HFFc6 (cell line): ENCODE measurements at regions not wholly inside any gene's neighbourhood (a gene's known extent, or its start where the extent isn't known, plus 50 kb on each side); places are given as distances from the start of the nearest gene placed in this dataset.
"Not testable (repeated sequence)": the region's sequence is repeated elsewhere in the genome, so short reads cannot be mapped to it uniquely, and the experiment has no call there.

ENCODE experiments used
- DNase-seq: peaks from one replicate; pipeline ENCODE4 v3.0.0-alpha.2; 2018
- H3K27ac Mint-ChIP-seq: 2 replicates; pipeline ENCODE4 v1.8.0; 2020; ENCODE audit warnings: mild to moderate bottlenecking, mixed read lengths
- H3K27me3 Mint-ChIP-seq: 2 replicates; pipeline ENCODE4 v1.8.0; 2021; ENCODE audit warnings: mild to moderate bottlenecking, moderate library complexity, mixed read lengths; ENCODE audit not compliant: insufficient read depth
- H3K36me3 Mint-ChIP-seq: 2 replicates; pipeline ENCODE4 v1.8.0; 2021; ENCODE audit warnings: low read depth, mixed read lengths
- H3K4me1 Mint-ChIP-seq: 2 replicates; pipeline ENCODE4 v1.8.0; 2020; ENCODE audit warnings: low read depth, mixed read lengths
- H3K4me3 Mint-ChIP-seq: 2 replicates; pipeline ENCODE4 v1.8.0; 2020; ENCODE audit warnings: mild to moderate bottlenecking, moderate library complexity, mixed read lengths
- H3K9me3 Mint-ChIP-seq: 2 replicates; pipeline ENCODE4 v1.8.0; 2020; ENCODE audit warnings: mild to moderate bottlenecking, mixed read lengths
- TF ChIP-seq, protein P1 (sequence below): fragments of 200-600 bp; sonication (generic); IDR thresholded peaks from 2 replicates; pipeline ENCODE4 v1.5.0; 2021; ENCODE audit warnings: antibody characterized with exemption, mild to moderate bottlenecking

DNA sequence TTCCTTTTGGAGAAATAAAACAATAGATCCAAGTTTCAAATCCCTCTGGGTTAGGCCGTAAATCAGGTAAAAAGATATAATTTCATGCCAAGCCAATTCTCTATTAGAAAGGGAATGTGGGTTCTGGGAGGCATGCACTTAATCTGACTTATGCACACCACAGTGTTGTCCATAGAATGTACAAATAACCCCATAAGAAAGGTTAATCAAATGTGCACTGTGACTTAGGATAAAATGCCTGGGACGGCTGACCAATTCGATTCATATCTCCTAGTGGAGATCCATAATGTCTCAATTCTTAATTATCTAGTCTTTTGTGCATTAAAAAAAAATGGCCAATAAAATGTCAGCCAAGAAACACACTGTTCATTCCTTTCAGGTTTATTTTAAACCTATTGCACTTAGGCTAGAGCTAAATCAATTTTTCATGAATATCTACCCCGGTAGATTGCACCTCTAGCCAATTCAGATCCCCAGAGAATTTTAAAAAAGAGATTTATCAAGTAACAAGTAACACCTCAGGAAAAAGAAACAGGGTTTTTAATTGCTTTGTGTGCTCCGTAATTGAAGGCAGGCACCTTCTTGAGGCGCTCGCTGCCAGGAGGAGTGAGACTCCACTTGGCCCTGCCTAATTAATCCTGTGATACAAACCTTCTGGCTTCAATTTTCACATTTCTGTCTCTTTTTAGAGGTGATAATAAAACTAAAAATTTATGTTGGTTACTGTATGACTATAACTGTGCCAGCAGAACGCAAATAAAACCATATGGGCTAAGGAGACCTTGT, 265.1 kb downstream of the ETV1 start:
- TF ChIP-seq, protein P1, sequence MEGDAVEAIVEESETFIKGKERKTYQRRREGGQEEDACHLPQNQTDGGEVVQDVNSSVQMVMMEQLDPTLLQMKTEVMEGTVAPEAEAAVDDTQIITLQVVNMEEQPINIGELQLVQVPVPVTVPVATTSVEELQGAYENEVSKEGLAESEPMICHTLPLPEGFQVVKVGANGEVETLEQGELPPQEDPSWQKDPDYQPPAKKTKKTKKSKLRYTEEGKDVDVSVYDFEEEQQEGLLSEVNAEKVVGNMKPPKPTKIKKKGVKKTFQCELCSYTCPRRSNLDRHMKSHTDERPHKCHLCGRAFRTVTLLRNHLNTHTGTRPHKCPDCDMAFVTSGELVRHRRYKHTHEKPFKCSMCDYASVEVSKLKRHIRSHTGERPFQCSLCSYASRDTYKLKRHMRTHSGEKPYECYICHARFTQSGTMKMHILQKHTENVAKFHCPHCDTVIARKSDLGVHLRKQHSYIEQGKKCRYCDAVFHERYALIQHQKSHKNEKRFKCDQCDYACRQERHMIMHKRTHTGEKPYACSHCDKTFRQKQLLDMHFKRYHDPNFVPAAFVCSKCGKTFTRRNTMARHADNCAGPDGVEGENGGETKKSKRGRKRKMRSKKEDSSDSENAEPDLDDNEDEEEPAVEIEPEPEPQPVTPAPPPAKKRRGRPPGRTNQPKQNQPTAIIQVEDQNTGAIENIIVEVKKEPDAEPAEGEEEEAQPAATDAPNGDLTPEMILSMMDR, result no peak
- Mint-ChIP-seq H3K27ac (no peak overlapping the region), H3K9me3 (no peaks in the 10 kb centered on the region), H3K36me3 (no peaks in the 10 kb centered on the region), H3K27me3 (no peaks in the 10 kb centered on the region), H3K4me1 (0 out of 2 replicates have a peak, but pooled peaks cover 6% of the 10 kb centered on the region), H3K4me3 (no peak overlapping the region)
- no peak for DNase-seq

DNA sequence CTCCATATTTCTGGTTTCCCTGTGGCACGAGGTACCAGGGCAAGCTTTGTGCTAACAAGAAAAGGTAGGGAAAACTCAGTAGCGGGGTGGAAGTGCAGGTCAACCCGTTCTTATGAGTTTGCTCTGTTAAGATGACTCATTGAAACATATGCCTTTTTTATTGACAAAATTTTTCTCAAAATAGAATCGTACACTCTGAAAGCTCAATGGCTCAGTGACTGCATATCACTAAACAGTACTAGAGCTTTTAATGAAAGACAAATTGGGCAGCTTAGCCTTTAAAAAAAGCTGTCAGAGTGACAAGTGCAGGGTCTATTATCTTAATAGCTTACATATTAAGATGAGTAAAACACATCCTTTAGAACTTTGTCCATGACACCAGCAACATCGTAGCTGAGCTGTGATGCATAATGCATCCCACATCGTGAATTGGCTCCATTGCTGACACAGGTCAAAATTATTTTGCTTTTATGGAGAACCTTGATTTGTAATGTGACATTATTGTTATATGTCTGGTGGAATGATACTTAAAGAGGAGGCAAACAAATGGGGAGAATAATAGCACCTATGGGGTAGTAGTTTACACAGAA, 264.4 kb downstream of the ETV1 start:
- no peaks in the 10 kb centered on the region for H3K36me3 Mint-ChIP-seq
- no peak overlapping the region for H3K27ac Mint-ChIP-seq
- H3K27me3 Mint-ChIP-seq, result no peaks in the 10 kb centered on the region
- no peak overlapping the region for H3K4me3 Mint-ChIP-seq
- 0 out of 2 replicates have a peak, but pooled peaks cover 6% of the 10 kb centered on the region for H3K4me1 Mint-ChIP-seq
- TF ChIP-seq, protein P1, result no peak
- no peaks in the 10 kb centered on the region for H3K9me3 Mint-ChIP-seq
- DNase-seq, result no peak

DNA sequence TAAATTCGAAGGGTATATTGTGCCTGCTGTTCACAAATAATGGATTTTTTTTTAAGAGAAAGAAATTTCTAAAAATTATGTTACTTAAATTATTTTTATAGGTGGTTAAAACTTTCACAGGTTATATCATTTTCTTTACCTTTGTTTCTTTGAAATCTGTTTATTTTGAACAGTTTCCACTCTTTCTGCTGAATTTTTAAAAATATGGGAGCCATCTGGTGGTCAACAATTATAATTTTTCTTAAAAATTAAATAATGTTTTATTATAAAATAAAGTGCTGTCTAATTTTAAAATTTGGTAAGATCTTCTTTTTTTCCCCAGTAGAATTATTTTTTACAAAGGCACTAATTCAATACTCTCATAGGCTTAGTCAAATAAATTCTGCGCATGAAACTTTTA, 263.9 kb downstream of the ETV1 start:
- Mint-ChIP-seq H3K4me3 (no peak overlapping the region), H3K27ac (no peak overlapping the region), H3K36me3 (no peaks in the 10 kb centered on the region), H3K4me1 (0 out of 2 replicates have a peak, but pooled peaks cover 6% of the 10 kb centered on the region), H3K9me3 (no peaks in the 10 kb centered on the region), H3K27me3 (no peaks in the 10 kb centered on the region)
- no peak for DNase-seq
- TF ChIP-seq, protein P1, result peak; percentile 69

DNA sequence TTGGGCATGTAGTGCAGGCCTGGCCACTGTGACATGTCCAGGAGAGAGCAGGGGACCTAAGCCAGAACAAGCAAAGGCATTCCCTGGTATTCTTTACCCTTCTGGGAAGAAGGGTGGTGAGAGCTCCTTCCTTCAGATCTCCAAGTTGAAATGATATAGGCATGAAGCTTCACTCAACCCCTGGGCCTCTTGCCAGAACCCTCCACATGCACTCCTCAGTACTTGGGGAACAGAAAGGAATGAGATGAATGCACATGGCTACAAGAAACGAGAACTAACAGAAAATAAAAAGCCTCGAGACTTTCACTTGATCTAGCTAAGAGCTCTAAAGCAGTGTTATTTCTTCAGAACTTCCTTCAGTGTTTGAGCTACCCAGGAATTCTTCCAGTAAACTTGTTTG, 262.2 kb downstream of the ETV1 start:
- no peak for DNase-seq
- Mint-ChIP-seq H3K4me3 (no peak overlapping the region), H3K27ac (no peak overlapping the region), H3K36me3 (no peaks in the 10 kb centered on the region), H3K4me1 (peaks cover 11% of the 10 kb centered on the region; the same call in 1 of the 2 replicates), H3K27me3 (no peaks in the 10 kb centered on the region), H3K9me3 (no peaks in the 10 kb centered on the region)
- TF ChIP-seq, protein P1, result no peak

DNA sequence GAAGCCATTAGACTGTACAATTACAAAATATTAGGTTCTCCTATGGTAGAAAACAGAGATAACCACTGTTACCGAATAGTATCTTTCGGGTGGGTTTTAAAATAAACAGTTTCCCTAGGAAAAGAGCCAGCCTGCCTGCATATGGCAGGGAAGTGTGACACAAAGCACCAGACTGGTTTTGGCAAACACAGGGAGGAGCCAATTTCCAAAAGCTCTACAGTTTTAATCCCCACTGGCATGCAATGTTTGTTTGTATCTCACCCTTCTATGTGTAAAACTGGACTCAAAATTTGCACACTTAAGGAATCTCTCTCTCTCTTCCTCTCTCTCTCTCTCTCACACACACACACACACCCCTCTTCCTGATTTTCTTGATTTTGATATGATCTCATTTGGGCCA, 261.7 kb downstream of the ETV1 start:
- Mint-ChIP-seq H3K4me1 (peaks cover 11% of the 10 kb centered on the region; the same call in 1 of the 2 replicates), H3K27ac (no peak overlapping the region), H3K36me3 (no peaks in the 10 kb centered on the region), H3K4me3 (no peak overlapping the region), H3K27me3 (no peaks in the 10 kb centered on the region), H3K9me3 (no peaks in the 10 kb centered on the region)
- no peak for DNase-seq
- TF ChIP-seq, protein P1, result no peak

DNA sequence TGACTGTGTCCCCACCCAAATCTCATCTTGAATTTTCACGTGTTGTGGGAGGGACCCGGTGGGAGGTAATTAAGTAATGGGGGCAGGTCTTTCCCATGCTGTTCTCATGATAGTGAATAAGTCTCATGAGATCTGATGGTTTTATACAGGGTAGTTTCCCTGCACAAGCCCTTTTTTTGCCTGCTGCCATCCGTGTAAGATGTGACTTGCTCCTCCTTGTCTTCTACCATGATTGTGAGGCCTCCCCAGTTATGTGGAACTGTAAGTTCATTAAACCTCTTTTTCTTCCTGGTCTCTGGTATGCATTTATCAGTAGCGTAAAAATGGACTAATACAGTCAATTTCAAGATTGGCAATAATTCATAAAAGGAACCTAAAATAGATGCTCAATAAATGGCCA, 261.0 kb downstream of the ETV1 start:
- H3K4me1 Mint-ChIP-seq, result peaks cover 11% of the 10 kb centered on the region; the same call in 1 of the 2 replicates
- H3K36me3 Mint-ChIP-seq, DNase-seq, H3K27me3 Mint-ChIP-seq, H3K4me3 Mint-ChIP-seq, H3K9me3 Mint-ChIP-seq, H3K27ac Mint-ChIP-seq: not testable (repeated sequence)
